ENCODE measurements at regions not wholly inside any gene's neighbourhood (a gene's known extent, or its start where the extent isn't known, plus 50 kb on each side); places are given as distances from the start of the nearest gene placed in this dataset.

DNA sequence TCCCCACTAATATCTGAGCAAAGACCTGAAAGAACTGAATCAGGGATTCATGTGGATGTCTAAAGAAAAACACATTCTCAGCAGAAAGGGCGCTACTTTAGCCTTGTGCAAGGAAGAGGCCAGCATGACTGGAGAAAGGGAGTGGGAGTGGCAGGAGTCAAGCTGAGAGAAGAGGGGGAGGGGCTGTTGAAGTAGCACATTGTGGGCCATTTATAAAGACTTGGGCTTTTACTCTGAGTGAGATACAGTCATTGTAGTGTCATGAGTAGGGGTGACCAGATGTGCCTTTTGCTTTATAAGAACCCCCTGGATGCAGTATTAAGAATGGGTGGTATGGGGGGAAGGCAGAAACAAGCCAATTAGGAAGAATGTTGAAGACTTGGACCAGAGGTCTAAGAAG is 452.8 kb downstream of the ENC1 start:
- Histone ChIP-seq H4K20me1 (replicated peaks; ENCODE audit: control insufficient read depth, extremely low read depth, insufficient read depth, low read length) (no peaks in the 10 kb centered on the region), H3K27me3 (ENCODE audit: control insufficient read depth in 2 of 2, insufficient read depth in 2 of 2, low read length in 2 of 2) (peaks cover 3 to 6% of the 10 kb centered on the region in 2 experiments), H3K4me1 (ENCODE audit: control insufficient read depth, extremely low read depth, insufficient read depth, low read length) (no peaks in the 10 kb centered on the region), H2AFZ (ENCODE audit: low read depth, low read length) (no peak overlapping the region), H3K9ac (replicated peaks; ENCODE audit: extremely low read depth, insufficient read depth, low read length) (no peak overlapping the region), H3K36me3 (ENCODE audit: control insufficient read depth in 2 of 2, extremely low read depth in 1 of 2, insufficient read depth in 2 of 2, low read length in 2 of 2) (no peaks in the 10 kb centered on the region), H3K9me3 (replicated peaks; ENCODE audit: control insufficient read depth, insufficient read depth, low read length) (no peaks in the 10 kb centered on the region), H3K4me2 (ENCODE audit: insufficient read depth, low read length) (no peak overlapping the region), H3K9me1 (replicated peaks; ENCODE audit: control insufficient read depth, extremely low read depth, insufficient read depth, low read length) (no peaks in the 10 kb centered on the region), H3K27ac (ENCODE audit: insufficient read depth, low read depth, low read length) (no peak overlapping the region), H3K4me3 (replicated peaks in 1 of 3; ENCODE audit: insufficient read depth in 1 of 3, low read depth in 1 of 3, low read length in 3 of 3) (no peak overlapping the region), H3K79me2 (ENCODE audit: control insufficient read depth, insufficient read depth, low read length) (no peaks in the 10 kb centered on the region)
- no peak for DNase-seq (ENCODE audit: low read depth, low spot score)
- intact Hi-C loops (cut with micrococcal nuclease) (no loop called here), dilution Hi-C loops (cut with MboI; ENCODE audit: extremely low pct_ligation_motif_present, low sequenced_read_pairs) (no loop called here)
- FAIRE-seq = no peak
- POLR2A ChIA-PET = no interaction called here
- CTCF ChIA-PET = no interaction called here
- TF ChIP-seq GATA2 (IDR thresholded peaks at IDR 0.05; ENCODE audit: insufficient read depth, insufficient read length, low read depth, low read length) (no peak), MYC (IDR thresholded peaks at IDR 0.05; ENCODE audit: low read depth, low read length) (no peak), JUN (IDR thresholded peaks at IDR 0.05; ENCODE audit: borderline replicate concordance, insufficient read depth, insufficient read length, low read depth) (no peak)
- TF ChIP-seq, protein P1, sequence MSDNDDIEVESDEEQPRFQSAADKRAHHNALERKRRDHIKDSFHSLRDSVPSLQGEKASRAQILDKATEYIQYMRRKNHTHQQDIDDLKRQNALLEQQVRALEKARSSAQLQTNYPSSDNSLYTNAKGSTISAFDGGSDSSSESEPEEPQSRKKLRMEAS (IDR thresholded peaks at IDR 0.05; ENCODE audit: insufficient read depth, insufficient read length) = no peak
- TF ChIP-seq, protein P2, sequence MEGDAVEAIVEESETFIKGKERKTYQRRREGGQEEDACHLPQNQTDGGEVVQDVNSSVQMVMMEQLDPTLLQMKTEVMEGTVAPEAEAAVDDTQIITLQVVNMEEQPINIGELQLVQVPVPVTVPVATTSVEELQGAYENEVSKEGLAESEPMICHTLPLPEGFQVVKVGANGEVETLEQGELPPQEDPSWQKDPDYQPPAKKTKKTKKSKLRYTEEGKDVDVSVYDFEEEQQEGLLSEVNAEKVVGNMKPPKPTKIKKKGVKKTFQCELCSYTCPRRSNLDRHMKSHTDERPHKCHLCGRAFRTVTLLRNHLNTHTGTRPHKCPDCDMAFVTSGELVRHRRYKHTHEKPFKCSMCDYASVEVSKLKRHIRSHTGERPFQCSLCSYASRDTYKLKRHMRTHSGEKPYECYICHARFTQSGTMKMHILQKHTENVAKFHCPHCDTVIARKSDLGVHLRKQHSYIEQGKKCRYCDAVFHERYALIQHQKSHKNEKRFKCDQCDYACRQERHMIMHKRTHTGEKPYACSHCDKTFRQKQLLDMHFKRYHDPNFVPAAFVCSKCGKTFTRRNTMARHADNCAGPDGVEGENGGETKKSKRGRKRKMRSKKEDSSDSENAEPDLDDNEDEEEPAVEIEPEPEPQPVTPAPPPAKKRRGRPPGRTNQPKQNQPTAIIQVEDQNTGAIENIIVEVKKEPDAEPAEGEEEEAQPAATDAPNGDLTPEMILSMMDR (IDR thresholded peaks at IDR 0.05; ENCODE audit: extremely low read depth in 1 of 2, insufficient read depth in 1 of 2, low read depth in 1 of 2, low read length in 2 of 2) = no peak
- no TSS peak for BruUV-seq (replicated peaks)

All from endothelial cell of umbilical vein (primary cell).